NT2/D1 (cell line): ENCODE measurements at regions not wholly inside any gene's neighbourhood (a gene's known extent, or its start where the extent isn't known, plus 50 kb on each side); places are given as distances from the start of the nearest gene placed in this dataset.

Experiments
- YY1 ChIP-seq: IDR thresholded peaks from 2 replicates; pipeline ENCODE4 v1.6.1; 2011; ENCODE audit not compliant: insufficient read length, insufficient read depth
- ZNF274 ChIP-seq: IDR thresholded peaks from 2 replicates; pipeline ENCODE4 v1.6.1; 2011; ENCODE audit warnings: mild to moderate bottlenecking, low read depth, low read length

- no peak for TF ChIP-seq YY1
- TF ChIP-seq ZNF274: no peak
Observed at GRCh38 chr3:30252474-30252873, 353.9 kb upstream of the TGFBR2 start.
